HG03439 (cell line): ENCODE measurements at regions not wholly inside any gene's neighbourhood (a gene's known extent, or its start where the extent isn't known, plus 50 kb on each side); places are given as distances from the start of the nearest gene placed in this dataset.

Experiments used
- ATAC-seq: cut with Tn5 transposase; IDR thresholded peaks from one replicate; pipeline ENCODE4 v1.9.1; 2021; ENCODE audit warnings: mild to moderate bottlenecking, moderate library complexity; ENCODE audit not compliant: unreplicated experiment

- ATAC-seq: no peak
Measured at GRCh38 chr10:10101106-10101505, 916.6 kb upstream of the CELF2 start.

DNA sequence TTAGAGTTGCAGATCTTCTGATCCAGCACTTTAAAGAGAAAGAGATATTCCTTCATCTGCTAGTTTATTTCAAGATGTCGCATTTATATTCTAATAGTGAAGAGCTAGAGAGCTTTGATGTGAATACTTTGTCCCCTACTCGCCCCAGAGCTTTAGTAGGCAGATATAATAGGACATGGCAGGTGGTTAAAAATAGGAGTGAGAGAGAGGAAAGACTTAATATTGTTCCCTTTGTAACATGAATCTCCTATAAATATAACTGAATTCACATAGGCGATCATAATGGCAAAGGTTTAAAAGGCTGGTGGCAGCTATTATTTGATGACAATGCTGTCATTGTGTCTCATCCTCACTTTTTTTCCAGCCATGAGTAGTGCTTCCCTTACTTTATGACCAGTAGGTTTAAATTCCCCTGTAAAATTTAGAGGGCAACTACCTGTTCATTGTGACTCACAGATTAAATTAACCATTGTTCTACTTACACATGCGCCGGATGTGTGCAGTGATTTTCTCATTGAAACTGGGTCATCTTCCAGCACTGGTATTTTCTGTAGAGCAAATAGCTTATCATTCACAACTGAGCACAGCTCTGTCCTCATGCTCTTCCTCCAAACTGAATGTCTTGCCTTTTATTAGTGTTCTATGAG lies 906.7 kb upstream of the CELF2 start:
- ATAC-seq: no peak

DNA sequence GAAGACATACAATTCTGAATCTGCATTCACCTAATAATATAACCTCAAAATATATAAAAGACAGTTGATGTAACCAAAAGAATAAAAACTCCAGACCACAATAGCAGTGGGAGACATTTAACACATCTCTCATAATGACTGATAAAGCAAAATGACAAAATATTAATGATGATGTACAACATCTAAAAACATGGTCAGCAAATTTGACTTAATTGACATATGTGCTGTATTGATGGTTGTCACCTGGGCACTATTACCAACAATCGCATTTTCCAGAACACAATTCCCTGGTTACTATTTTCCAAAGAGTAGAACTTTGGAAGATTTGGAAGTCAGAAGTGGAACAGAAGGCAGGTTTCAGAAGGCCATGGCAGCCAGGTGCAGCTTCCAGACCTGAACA lies 899.5 kb upstream of the CELF2 start:
- ATAC-seq: no peak

- ATAC-seq: no peak
Measured at GRCh38 chr10:10120671-10121070, 897.0 kb upstream of the CELF2 start.

- no peak for ATAC-seq
Measured at GRCh38 chr10:10125676-10126075, 892.0 kb upstream of the CELF2 start.

- no peak for ATAC-seq
Measured at GRCh38 chr10:10126218-10126617, 891.5 kb upstream of the CELF2 start.

DNA sequence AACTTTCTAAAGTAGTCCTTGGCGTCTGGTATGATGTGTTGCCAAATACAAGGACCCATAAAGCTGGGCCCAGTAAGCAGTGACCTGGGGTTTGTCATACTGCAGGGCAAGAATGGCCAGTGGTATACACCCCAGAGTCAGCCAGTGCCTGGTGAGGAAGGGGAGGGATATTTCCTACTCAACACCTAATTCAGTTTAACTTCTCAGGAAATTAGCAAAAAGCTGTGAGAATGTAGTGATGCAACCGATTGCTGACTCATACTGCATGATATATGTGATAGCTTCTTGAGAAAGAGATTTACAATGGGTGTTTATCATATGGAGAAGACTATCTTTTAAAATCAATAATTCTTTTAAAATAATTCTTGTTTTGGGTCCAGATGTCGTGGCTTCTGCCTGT lies 889.3 kb upstream of the CELF2 start:
- no peak for ATAC-seq

- ATAC-seq: no peak
Measured at GRCh38 chr10:10130686-10131085, 887.0 kb upstream of the CELF2 start.

GRCh38 chr10:10132009-10132408 lies 885.7 kb upstream of the CELF2 start:
- ATAC-seq: no peak

DNA sequence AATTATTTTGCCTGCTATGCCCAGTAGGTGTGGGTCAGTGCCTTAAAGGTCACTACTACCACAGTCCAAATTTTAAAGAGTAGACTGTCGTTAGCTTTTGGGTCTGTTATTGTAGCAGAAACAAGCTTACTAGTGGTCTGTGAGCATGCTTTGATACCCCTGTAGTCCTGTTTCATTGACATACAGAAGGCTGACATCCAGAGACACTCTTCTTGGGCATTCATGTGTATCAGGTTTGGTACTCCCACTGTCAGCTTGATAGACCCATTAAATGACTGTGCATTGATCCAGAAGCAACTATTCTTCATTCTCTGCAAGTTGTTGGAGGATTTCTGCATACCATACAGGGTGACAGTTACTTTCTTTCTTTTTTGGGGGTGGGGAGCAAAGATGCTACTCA lies 884.4 kb upstream of the CELF2 start:
- ATAC-seq: no peak

DNA sequence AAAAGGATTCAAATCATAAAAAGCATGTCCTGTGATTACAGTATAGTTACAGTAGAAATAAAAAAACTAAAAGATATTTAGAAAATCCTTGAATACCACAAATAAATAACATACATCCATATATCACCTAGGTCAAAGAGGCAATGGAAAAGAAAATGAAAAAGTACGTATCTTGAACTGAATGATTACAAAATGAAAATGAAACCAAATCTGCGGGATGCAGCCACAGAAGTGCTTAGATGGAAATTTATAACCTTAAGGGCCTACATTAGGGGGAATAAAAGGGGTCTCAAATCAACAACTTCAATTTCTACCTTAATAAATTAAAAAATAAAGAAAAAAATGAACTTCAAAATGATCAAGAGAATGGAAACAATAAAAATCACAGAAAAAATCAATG lies 879.0 kb upstream of the CELF2 start:
- no peak for ATAC-seq

GRCh38 chr10:10141782-10142382 lies 875.8 kb upstream of the CELF2 start:
- no peak for ATAC-seq

DNA sequence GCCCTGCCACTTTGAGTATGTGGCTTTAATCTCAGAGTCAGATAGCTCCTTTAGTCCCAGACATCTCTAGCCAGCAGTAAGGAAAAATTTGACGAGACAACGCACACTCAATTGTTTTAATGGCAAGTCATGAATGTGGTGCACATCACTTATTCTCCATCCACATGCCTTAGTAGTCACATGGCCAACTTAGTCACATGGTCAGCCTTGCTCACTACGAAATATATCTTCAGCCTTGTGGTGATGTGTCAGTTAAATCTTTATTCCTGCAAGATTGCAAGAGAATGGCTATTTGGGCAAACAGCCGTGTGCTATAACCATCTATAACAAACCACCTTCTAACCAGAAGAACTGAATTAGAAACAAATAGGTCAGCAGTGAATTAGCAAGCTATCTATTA lies 871.1 kb upstream of the CELF2 start:
- no peak for ATAC-seq

DNA sequence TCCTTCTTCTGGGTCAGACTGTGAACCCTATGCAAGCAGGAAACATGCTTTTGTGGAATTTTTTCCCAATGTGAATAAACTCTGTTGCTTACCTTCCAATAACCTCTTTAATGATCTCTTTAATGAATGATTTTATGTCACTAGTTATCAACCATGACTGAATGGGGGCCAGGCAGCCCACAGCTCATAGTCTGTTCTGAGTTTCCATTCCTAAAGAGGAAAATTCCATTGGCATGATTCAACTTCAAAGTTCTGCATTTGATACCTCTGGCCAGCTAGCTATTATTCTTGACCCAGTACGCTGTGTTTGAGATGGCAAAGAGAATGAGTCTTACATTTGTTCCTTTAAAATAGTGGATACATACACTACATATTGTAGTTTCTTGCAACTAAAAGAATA lies 867.8 kb upstream of the CELF2 start:
- no peak for ATAC-seq

GRCh38 chr10:10156917-10157600 lies 860.6 kb upstream of the CELF2 start:
- no peak for ATAC-seq

DNA sequence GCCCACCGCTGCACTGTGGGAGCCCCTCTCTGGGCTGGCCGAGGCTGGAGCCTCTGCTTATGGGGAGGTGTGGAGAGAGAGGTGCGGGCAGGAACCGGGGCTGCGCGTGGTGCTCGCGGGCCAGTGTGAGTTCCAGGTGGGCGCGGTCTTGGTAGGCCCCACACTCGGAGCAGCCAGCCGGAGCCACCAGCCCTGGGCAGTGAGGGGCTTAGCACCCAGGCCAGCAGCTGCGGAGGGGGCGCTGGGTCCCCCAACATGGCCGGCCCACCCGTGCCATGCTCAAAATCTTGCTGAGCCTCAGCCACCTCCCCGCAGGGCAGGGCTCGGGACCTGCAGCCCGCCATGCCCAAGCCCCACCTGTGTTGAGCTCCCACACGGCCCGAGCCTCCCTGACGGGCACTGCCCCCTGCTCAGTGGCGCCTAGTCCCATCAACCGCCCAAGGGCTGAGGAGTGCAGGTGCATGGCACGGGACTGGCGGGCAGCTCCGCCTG lies 856.8 kb upstream of the CELF2 start:
- no peak for ATAC-seq

- ATAC-seq: no peak
Measured at GRCh38 chr10:10164848-10165247, 852.8 kb upstream of the CELF2 start.

- ATAC-seq: no peak
Measured at GRCh38 chr10:10165415-10165814, 852.3 kb upstream of the CELF2 start.

DNA sequence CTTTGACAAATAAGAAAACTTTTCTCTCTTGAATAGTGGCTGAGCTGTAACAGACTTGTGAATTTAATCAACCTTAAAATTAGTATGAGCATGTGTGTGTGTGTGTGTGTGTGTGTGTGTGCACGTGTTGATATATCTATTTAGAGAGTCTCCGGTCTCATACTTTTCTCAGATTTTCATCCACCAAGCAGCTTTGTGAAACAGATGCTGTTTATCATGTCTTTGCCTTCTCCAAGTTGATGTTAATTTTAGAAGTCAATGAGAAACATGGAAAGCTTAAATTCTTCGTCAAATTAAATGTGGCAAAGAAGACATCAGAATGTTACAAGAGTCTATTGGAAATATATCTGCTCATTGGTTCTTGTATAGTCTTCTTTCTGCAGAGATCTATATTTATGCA lies 839.2 kb upstream of the CELF2 start:
- ATAC-seq: no peak

DNA sequence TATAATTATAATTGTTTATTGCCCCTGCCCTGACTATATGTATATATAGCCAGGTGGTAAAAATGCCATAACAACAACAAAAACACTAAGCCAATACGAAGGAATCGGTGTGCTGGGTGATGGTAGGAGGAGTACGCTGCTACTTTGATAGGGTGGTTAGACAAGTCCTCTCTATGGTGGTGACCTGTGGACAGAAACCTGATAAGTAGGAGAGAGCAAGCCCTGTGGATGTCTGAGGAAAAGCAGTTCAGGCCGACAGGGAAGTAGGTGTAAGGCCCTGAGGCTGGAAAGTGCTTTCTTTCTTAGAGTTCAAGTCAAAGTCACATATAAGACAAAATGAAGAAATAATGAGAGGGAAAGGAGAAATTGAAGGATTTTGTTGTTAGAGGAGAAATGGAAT lies 823.8 kb upstream of the CELF2 start:
- no peak for ATAC-seq

DNA sequence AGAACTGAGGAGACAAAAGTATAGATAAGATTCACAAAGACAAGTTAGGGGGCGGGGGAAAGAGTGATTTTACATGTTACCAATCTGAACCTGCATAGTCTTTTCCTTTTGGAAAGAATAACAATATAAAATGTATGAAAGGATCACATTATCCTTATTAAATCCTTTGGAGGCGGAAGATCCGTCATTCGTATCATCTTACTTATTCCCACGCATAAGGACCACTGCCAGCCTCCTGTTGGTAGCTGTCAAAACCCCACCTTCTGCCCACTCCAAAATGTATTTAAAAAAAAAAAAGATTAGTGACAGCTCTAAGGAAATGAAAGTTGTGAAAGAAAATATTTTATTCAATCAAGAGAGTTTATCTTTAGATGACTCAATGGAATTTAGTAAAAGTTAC lies 821.0 kb upstream of the CELF2 start:
- ATAC-seq: no peak

DNA sequence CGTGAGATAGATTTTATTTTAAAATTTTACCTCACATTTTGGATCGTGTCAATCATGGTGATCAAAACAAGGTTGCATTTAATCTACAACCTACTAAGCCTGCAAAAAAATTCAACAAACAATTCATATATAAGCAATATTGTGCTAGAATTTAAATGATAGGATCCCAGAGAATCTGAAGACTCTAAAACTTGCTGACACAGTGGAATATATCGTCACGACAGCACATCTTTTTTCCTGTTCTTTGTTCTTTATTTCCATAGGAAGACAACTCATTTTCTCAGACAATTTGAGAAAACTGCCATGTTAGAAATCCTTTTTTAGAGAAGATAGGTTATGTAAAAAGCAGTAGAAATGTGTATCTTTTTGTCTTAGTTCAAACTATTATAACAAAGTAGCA lies 820.2 kb upstream of the CELF2 start:
- ATAC-seq: no peak
